ENCODE measurements at regions not wholly inside any gene's neighbourhood (a gene's known extent, or its start where the extent isn't known, plus 50 kb on each side); places are given as distances from the start of the nearest gene placed in this dataset.

- DNase-seq (ENCODE audit: extremely low spot score): no peak
- ChIA-PET POLR2A (no interaction called here), CTCF (no interaction called here)
- TF ChIP-seq ZNF384 (IDR thresholded peaks at IDR 0.05) (no peak), CTBP1 (IDR thresholded peaks at IDR 0.05; ENCODE audit: borderline replicate concordance) (no peak), L3MBTL2 (conservative IDR thresholded peaks at IDR 0.05) (no peak), FOXM1 (IDR thresholded peaks at IDR 0.05; ENCODE audit: borderline replicate concordance) (no peak), TARDBP (IDR thresholded peaks at IDR 0.05) (no peak), ELF4 (IDR thresholded peaks at IDR 0.05) (no peak)
Measured at GRCh38 chr2:167875529-167875928, 371.9 kb downstream of the STK39 start.

- ChIA-PET POLR2A (no interaction called here), CTCF (no interaction called here)
- no peak for TF ChIP-seq BHLHE40 (IDR thresholded peaks at IDR 0.05; ENCODE audit: borderline replicate concordance)
- DNase-seq (ENCODE audit: extremely low spot score): no peak
Measured at GRCh38 chr2:167874812-167875211, 372.6 kb downstream of the STK39 start.

GRCh38 chr2:167871286-167871685 is 376.1 kb downstream of the STK39 start:
- no peak for TF ChIP-seq LEF1 (IDR thresholded peaks at IDR 0.05; ENCODE audit: borderline replicate concordance)
- no peak for TF ChIP-seq HDGF (IDR thresholded peaks at IDR 0.05; ENCODE audit: borderline replicate concordance)
- no peak for TF ChIP-seq ZNF384 (IDR thresholded peaks at IDR 0.05)
- TF ChIP-seq FOXA1 (IDR thresholded peaks at IDR 0.05): no peak
- no peak for TF ChIP-seq TARDBP (IDR thresholded peaks at IDR 0.05)
- no peak for TF ChIP-seq L3MBTL2 (conservative IDR thresholded peaks at IDR 0.05)
- no peak for TF ChIP-seq ARNT (IDR thresholded peaks at IDR 0.05)
- TF ChIP-seq FOXM1 (IDR thresholded peaks at IDR 0.05; ENCODE audit: borderline replicate concordance): no peak
- no peak for TF ChIP-seq NFRKB (IDR thresholded peaks at IDR 0.05)
- no peak for TF ChIP-seq ELF4 (IDR thresholded peaks at IDR 0.05)
- no peak for TF ChIP-seq FOXK2 (IDR thresholded peaks at IDR 0.05)
- TF ChIP-seq BHLHE40 (IDR thresholded peaks at IDR 0.05; ENCODE audit: borderline replicate concordance): no peak
- no peak for TF ChIP-seq PKNOX1 (IDR thresholded peaks at IDR 0.05)
- no peak for TF ChIP-seq SP1 (IDR thresholded peaks at IDR 0.05)
- TF ChIP-seq CTBP1 (IDR thresholded peaks at IDR 0.05; ENCODE audit: borderline replicate concordance): no peak
- no peak for TF ChIP-seq SUZ12 (IDR thresholded peaks at IDR 0.05)
- POLR2A ChIA-PET: no interaction called here
- no peak for DNase-seq (ENCODE audit: extremely low spot score)
- CTCF ChIA-PET: no interaction called here

GRCh38 chr2:167869200-167869599 is 378.2 kb downstream of the STK39 start:
- ChIA-PET POLR2A (no interaction called here), CTCF (no interaction called here)
- DNase-seq (ENCODE audit: extremely low spot score): no peak
- no peak for TF ChIP-seq TARDBP (IDR thresholded peaks at IDR 0.05)
- no peak for TF ChIP-seq FOXA1 (IDR thresholded peaks at IDR 0.05)
- no peak for TF ChIP-seq HDGF (IDR thresholded peaks at IDR 0.05; ENCODE audit: borderline replicate concordance)
- no peak for TF ChIP-seq L3MBTL2 (conservative IDR thresholded peaks at IDR 0.05)
- no peak for TF ChIP-seq ZNF384 (IDR thresholded peaks at IDR 0.05)
- TF ChIP-seq SP1 (IDR thresholded peaks at IDR 0.05): no peak
- TF ChIP-seq BHLHE40 (IDR thresholded peaks at IDR 0.05; ENCODE audit: borderline replicate concordance): no peak
- no peak for TF ChIP-seq PKNOX1 (IDR thresholded peaks at IDR 0.05)

- DNase-seq (ENCODE audit: extremely low spot score): no peak
- CTCF ChIA-PET: no interaction called here
- TF ChIP-seq FOXK2 (IDR thresholded peaks at IDR 0.05) (no peak), HDGF (IDR thresholded peaks at IDR 0.05; ENCODE audit: borderline replicate concordance) (no peak), TARDBP (IDR thresholded peaks at IDR 0.05) (no peak), SP1 (IDR thresholded peaks at IDR 0.05) (no peak), L3MBTL2 (conservative IDR thresholded peaks at IDR 0.05) (no peak), FOXM1 (IDR thresholded peaks at IDR 0.05; ENCODE audit: borderline replicate concordance) (no peak), NFRKB (IDR thresholded peaks at IDR 0.05) (no peak), ARNT (IDR thresholded peaks at IDR 0.05) (no peak), LEF1 (IDR thresholded peaks at IDR 0.05; ENCODE audit: borderline replicate concordance) (no peak), SUZ12 (IDR thresholded peaks at IDR 0.05) (no peak), CTBP1 (IDR thresholded peaks at IDR 0.05; ENCODE audit: borderline replicate concordance) (no peak), FOXA1 (IDR thresholded peaks at IDR 0.05) (no peak)
- POLR2A ChIA-PET: no interaction called here
Measured at GRCh38 chr2:167863377-167863776, 384.0 kb downstream of the STK39 start.

- POLR2A ChIA-PET: no interaction called here
- TF ChIP-seq ELF4 (IDR thresholded peaks at IDR 0.05) (no peak), SP1 (IDR thresholded peaks at IDR 0.05) (no peak), ARNT (IDR thresholded peaks at IDR 0.05) (no peak), SUZ12 (IDR thresholded peaks at IDR 0.05) (no peak), HDGF (IDR thresholded peaks at IDR 0.05; ENCODE audit: borderline replicate concordance) (no peak), L3MBTL2 (conservative IDR thresholded peaks at IDR 0.05) (no peak), TARDBP (IDR thresholded peaks at IDR 0.05) (no peak), ZNF384 (IDR thresholded peaks at IDR 0.05) (no peak), CTBP1 (IDR thresholded peaks at IDR 0.05; ENCODE audit: borderline replicate concordance) (no peak), FOXM1 (IDR thresholded peaks at IDR 0.05; ENCODE audit: borderline replicate concordance) (no peak), LEF1 (IDR thresholded peaks at IDR 0.05; ENCODE audit: borderline replicate concordance) (no peak), NFRKB (IDR thresholded peaks at IDR 0.05) (no peak), PKNOX1 (IDR thresholded peaks at IDR 0.05) (no peak), FOXA1 (IDR thresholded peaks at IDR 0.05) (no peak), BHLHE40 (IDR thresholded peaks at IDR 0.05; ENCODE audit: borderline replicate concordance) (no peak), FOXK2 (IDR thresholded peaks at IDR 0.05) (no peak)
- DNase-seq (ENCODE audit: extremely low spot score): no peak
- CTCF ChIA-PET: no interaction called here
Measured at GRCh38 chr2:167862782-167863181, 384.6 kb downstream of the STK39 start.

- CTCF ChIA-PET: no interaction called here
- no peak for TF ChIP-seq L3MBTL2 (conservative IDR thresholded peaks at IDR 0.05)
- no peak for TF ChIP-seq ARNT (IDR thresholded peaks at IDR 0.05)
- TF ChIP-seq ELF4 (IDR thresholded peaks at IDR 0.05): no peak
- TF ChIP-seq BHLHE40 (IDR thresholded peaks at IDR 0.05; ENCODE audit: borderline replicate concordance): no peak
- TF ChIP-seq SUZ12 (IDR thresholded peaks at IDR 0.05): no peak
- TF ChIP-seq LEF1 (IDR thresholded peaks at IDR 0.05; ENCODE audit: borderline replicate concordance): no peak
- TF ChIP-seq ZNF384 (IDR thresholded peaks at IDR 0.05): no peak
- no peak for TF ChIP-seq FOXK2 (IDR thresholded peaks at IDR 0.05)
- POLR2A ChIA-PET: no interaction called here
- DNase-seq (ENCODE audit: extremely low spot score): no peak
Measured at GRCh38 chr2:167862296-167862695, 385.1 kb downstream of the STK39 start.
